HepG2 (cell line): ENCODE measurements at regions not wholly inside any gene's neighbourhood (a gene's known extent, or its start where the extent isn't known, plus 50 kb on each side); places are given as distances from the start of the nearest gene placed in this dataset.

Source experiments
- ATAC-seq: fragments of 200-7000 bp; cut with Tn5 transposase; 3 replicates; pipeline ENCODE4 v1.9.1; 2020; ENCODE audit warnings: mild to moderate bottlenecking, moderate library complexity
- BruUV-seq: library from RNA; stranded (reverse); fragments of 400-500 nt; replicated peaks from 2 replicates; lab custom pipeline; 2021; lab: Mats Ljungman, UMichigan
- CTCF ChIA-PET: fragments of 300-600 bp; formaldehyde crosslinking; extraction: SDS; loops from one replicate; lab custom pipeline; 2021; ENCODE audit warnings: low total read pairs, inconsistent platforms, low intra/inter-chr PET ratio; lab: Yijun Ruan, JAX
- POLR2A ChIA-PET: fragments of 350-600 bp; sonication (Branson Sonifier 250); formaldehyde crosslinking; loops from one replicate; lab custom pipeline; 2020; ENCODE audit warnings: antibody characterized with exemption, inconsistent platforms; lab: Yijun Ruan, JAX
- DNase-seq: peaks from one replicate; pipeline ENCODE4 v3.0.0-alpha.2; 2015; ENCODE audit warnings: low spot score
- FAIRE-seq: peaks from 3 replicates; lab custom pipeline; 2011; peaks lifted over from hg19 to GRCh38; lab: Jason Lieb, UNC
- H2AFZ ChIP-seq: one replicate; pipeline ENCODE4 v1.6.1; 2011; ENCODE audit warnings: low read length, inconsistent platforms
- H3K27ac ChIP-seq: fragments of 300-600 bp; 3 replicates; pipeline ENCODE4 v1.8.0; 2011; ENCODE audit warnings: mixed run types, mild to moderate bottlenecking, mixed read lengths, low read length, inconsistent platforms; ENCODE audit not compliant: insufficient read depth; ENCODE audit errors: extremely low read length
- H3K27me3 ChIP-seq, 2 experiments: fragments of 200-600 bp in 1 of 2; 2 replicates in 1 of 2; 3 replicates in 1 of 2; pipeline versions ENCODE4 v1.6.0 to v1.8.0; 2011; ENCODE audit warnings: low read length in 2 of 2, mild to moderate bottlenecking in 2 of 2, moderate library complexity in 2 of 2, inconsistent platforms in 1 of 2; ENCODE audit not compliant: insufficient read depth in 2 of 2, control insufficient read depth in 1 of 2
- H3K36me3 ChIP-seq, 2 experiments: fragments of 200-600 bp in 1 of 2; replicated peaks in 1 of 2; 2 replicates in 1 of 2; 3 replicates in 1 of 2; pipeline versions ENCODE4 v1.5.1 to v1.8.0; 2011; ENCODE audit warnings: low read length in 2 of 2, inconsistent platforms in 1 of 2; ENCODE audit not compliant: insufficient read depth in 2 of 2, control insufficient read depth in 1 of 2
- H3K4me1 ChIP-seq: 2 replicates; pipeline ENCODE4 v1.5.1; 2012; ENCODE audit warnings: low read length, inconsistent platforms; ENCODE audit not compliant: insufficient read depth
- H3K4me2 ChIP-seq: 2 replicates; pipeline ENCODE4 v1.6.0; 2011; ENCODE audit warnings: low read depth, low read length, inconsistent platforms
- H3K4me3 ChIP-seq, 3 experiments: fragments of 200-600 bp in 1 of 3; sonication (generic), shearing (Covaris generic) in 1 of 3; replicated peaks in 1 of 3; 2 replicates each; pipeline ENCODE4 v1.5.1; 2011 to 2016; ENCODE audit warnings: low read length in 3 of 3, inconsistent platforms in 2 of 3, low read depth in 2 of 3, mild to moderate bottlenecking in 2 of 3, control low read depth in 1 of 3, mixed read lengths in 1 of 3; ENCODE audit not compliant: insufficient read depth in 1 of 3
- H3K79me2 ChIP-seq: one replicate; pipeline ENCODE4 v1.6.1; 2011; ENCODE audit warnings: low read length, inconsistent platforms; ENCODE audit not compliant: insufficient read depth
- H3K9ac ChIP-seq: 2 replicates; pipeline ENCODE4 v1.6.0; 2011; ENCODE audit warnings: mild to moderate bottlenecking, low read depth, low read length, inconsistent platforms; ENCODE audit not compliant: insufficient read depth
- H3K9me3 ChIP-seq: 2 replicates; pipeline ENCODE4 v1.5.1; 2012; ENCODE audit warnings: mild to moderate bottlenecking, low read length
- H4K20me1 ChIP-seq: 2 replicates; pipeline ENCODE4 v1.6.0; 2011; ENCODE audit warnings: inconsistent platforms, mild to moderate bottlenecking, low read length, moderate library complexity; ENCODE audit not compliant: insufficient read depth
- ARHGAP35 ChIP-seq: sonication (generic); formaldehyde crosslinking; IDR thresholded peaks from 2 replicates; pipeline ENCODE4 v1.9.0; 2022; ENCODE audit warnings: mild to moderate bottlenecking, inconsistent platforms, moderate library complexity, missing genetic modification reagents, borderline replicate concordance
- CBFB ChIP-seq: sonication (generic); formaldehyde crosslinking; IDR thresholded peaks from 2 replicates; pipeline ENCODE4 v1.4.0; 2020; ENCODE audit warnings: missing genetic modification reagents
- HNRNPL ChIP-seq: fragments of 200-400 bp; formaldehyde crosslinking; IDR thresholded peaks from 2 replicates; pipeline ENCODE4 v1.6.1; 2017; ENCODE audit warnings: mild to moderate bottlenecking, low read depth, low read length
- JUND ChIP-seq: sonication (generic); formaldehyde crosslinking; IDR thresholded peaks from 2 replicates; pipeline ENCODE4 v1.8.0; 2022; ENCODE audit warnings: mild to moderate bottlenecking, missing genetic modification reagents
- KMT2B ChIP-seq: IDR thresholded peaks from 2 replicates; pipeline ENCODE4 v1.6.1; 2016; ENCODE audit warnings: missing genetic modification reagents, missing compliant biosample characterization
- MIER2 ChIP-seq: IDR thresholded peaks from 2 replicates; pipeline ENCODE4 v1.6.1; 2016; ENCODE audit warnings: missing biosample characterization, missing genetic modification reagents
- PCBP2 ChIP-seq: fragments of 200-400 bp; formaldehyde crosslinking; optimal IDR thresholded peaks from 2 replicates; pipeline ENCODE3; 2018; ENCODE audit warnings: low read length, low read depth; ENCODE audit not compliant: poor library complexity, severe bottlenecking
- RXRB ChIP-seq: IDR thresholded peaks from 2 replicates; pipeline ENCODE4 v1.6.1; 2016; ENCODE audit warnings: borderline replicate concordance, missing genetic modification reagents, missing compliant biosample characterization
- SOX13 ChIP-seq, 3 experiments: fragments of 450-650 bp in 1 of 3; sonication (generic) in 1 of 3; formaldehyde crosslinking in 1 of 3; IDR thresholded peaks in 2 of 3; conservative IDR thresholded peaks in 1 of 3; 2 replicates each; pipeline versions ENCODE4 v1.5.0 to v1.6.1; 2016 to 2020; ENCODE audit warnings: antibody characterized with exemption in 1 of 3, mild to moderate bottlenecking in 1 of 3, missing compliant biosample characterization in 1 of 3, missing genetic modification reagents in 1 of 3, moderate library complexity in 1 of 3
- ZFP82 ChIP-seq: sonication (generic); formaldehyde crosslinking; IDR thresholded peaks from 2 replicates; pipeline ENCODE4 v1.5.1; 2020; ENCODE audit warnings: mild to moderate bottlenecking, missing genetic modification reagents, borderline replicate concordance
- ZFP90 ChIP-seq: sonication (generic); formaldehyde crosslinking; IDR thresholded peaks from 2 replicates; pipeline ENCODE4 v1.8.0; 2022; ENCODE audit warnings: missing genetic modification reagents, mild to moderate bottlenecking, inconsistent platforms, borderline replicate concordance
- ZKSCAN1 ChIP-seq: fragments of 150-350 bp; IDR thresholded peaks from 2 replicates; pipeline ENCODE4 v1.6.1; 2014; ENCODE audit warnings: low read length
- ZNF205 ChIP-seq: IDR thresholded peaks from 2 replicates; pipeline ENCODE4 v1.6.1; 2018; ENCODE audit warnings: missing biosample characterization, missing genetic modification reagents
- ZNF234 ChIP-seq: sonication (generic); formaldehyde crosslinking; conservative IDR thresholded peaks from 2 replicates; pipeline ENCODE4 v1.5.1; 2020; ENCODE audit warnings: mild to moderate bottlenecking, missing genetic modification reagents
- ZNF33A ChIP-seq: sonication (generic); formaldehyde crosslinking; IDR thresholded peaks from 2 replicates; pipeline ENCODE4 v1.5.1; 2020; ENCODE audit warnings: missing genetic modification reagents, mild to moderate bottlenecking, moderate library complexity, borderline replicate concordance
- ZNF441 ChIP-seq: sonication (generic); formaldehyde crosslinking; IDR thresholded peaks from 2 replicates; pipeline ENCODE4 v1.7.0; 2021; ENCODE audit warnings: missing genetic modification reagents, borderline replicate concordance
- ZNF563 ChIP-seq: sonication (generic); formaldehyde crosslinking; IDR thresholded peaks from 2 replicates; pipeline ENCODE4 v1.8.0; 2022; ENCODE audit warnings: mild to moderate bottlenecking, moderate library complexity, missing genetic modification reagents
- ZNF572 ChIP-seq: sonication (generic); formaldehyde crosslinking; IDR thresholded peaks from 2 replicates; pipeline ENCODE4 v1.5.1; 2020; ENCODE audit warnings: mild to moderate bottlenecking, missing genetic modification reagents
- ZNF761 ChIP-seq: sonication (generic); formaldehyde crosslinking; conservative IDR thresholded peaks from 2 replicates; pipeline ENCODE4 v1.4.0; 2020; ENCODE audit warnings: mild to moderate bottlenecking, missing genetic modification reagents
- ZNF891 ChIP-seq: sonication (generic); formaldehyde crosslinking; IDR thresholded peaks from 2 replicates; pipeline ENCODE4 v1.5.0; 2020; ENCODE audit warnings: mild to moderate bottlenecking, missing genetic modification reagents
- WGBS: methylation state at CpG from one replicate; pipeline ENCODE4 v1.1.6; 2017; ENCODE audit warnings: low lambda C conversion rate; 5-methylcytosine and 5-hydroxymethylcytosine counted together
- in situ Hi-C: cut with HindIII; loops from 2 replicates; pipeline ENCODE4 v1.10.0; 2017; ENCODE audit warnings: low pct_unique_long_range_greater_than_20kb; ENCODE audit not compliant: extremely low pct_ligation_motif_present
- intact Hi-C: fragments of 100-400 bp; cut with micrococcal nuclease; formaldehyde crosslinking; loops from one replicate; pipeline ENCODE4 v1.10.0; 2022; ENCODE audit not compliant: unreplicated experiment
- TF ChIP-seq, protein P1 (sequence below): sonication (generic); formaldehyde crosslinking; IDR thresholded peaks from 2 replicates; pipeline ENCODE4 v1.4.0; 2020; ENCODE audit warnings: missing genetic modification reagents
- TF ChIP-seq, protein P2 (sequence below): IDR thresholded peaks from 2 replicates; pipeline ENCODE4 v1.4.0; 2020; ENCODE audit warnings: mild to moderate bottlenecking, missing genetic modification reagents

DNA sequence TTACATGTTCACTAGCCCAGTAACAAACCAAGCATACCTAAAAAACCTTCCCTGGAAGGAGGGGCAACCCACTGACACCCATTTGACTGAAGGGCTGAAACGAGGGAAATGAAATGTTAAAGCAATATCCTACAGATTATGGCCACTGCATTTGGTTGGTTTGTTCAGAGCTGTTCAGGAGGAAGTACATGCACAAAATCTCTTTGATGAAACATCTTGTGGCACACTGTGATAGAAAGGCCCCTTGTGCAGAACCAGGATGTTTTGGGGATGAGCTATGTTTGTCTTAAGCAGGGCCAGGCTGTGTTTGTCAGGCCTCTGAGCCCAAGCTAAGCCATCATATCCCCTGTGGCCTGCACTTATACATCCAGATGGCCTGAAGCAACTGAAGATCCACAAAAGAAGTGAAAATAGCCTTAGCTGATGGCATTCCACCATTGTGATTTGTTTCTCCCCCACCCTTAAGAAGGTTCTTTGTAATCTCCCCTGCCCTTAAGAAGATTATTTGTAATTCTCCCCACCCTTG, 467.3 kb upstream of the PIK3R1 start:
- peak overlapping the region; percentile 3 for H3K27ac ChIP-seq
- in situ Hi-C loops (no loop called here), intact Hi-C loops (no loop called here)
- ATAC-seq (peak; percentile 50; the same call in 2 of the 3 replicates), DNase-seq (peak; percentile 75), FAIRE-seq (no peak)
- H3K4me1 ChIP-seq: peaks cover 65% of the 10 kb centered on the region
- H3K4me3 ChIP-seq: no peak overlapping the region
- H3K4me2 ChIP-seq: no peak overlapping the region
- 50% methylated on average over 1 of the region's 1 CpG for WGBS
- no peak overlapping the region for H2AFZ ChIP-seq
- ChIA-PET POLR2A (interaction anchor here (0.8 to 1.5 kb wide), 2 partner anchors 22 to 25 kb away, joined by 3 to 8 read pairs; no protein-coding TSS in a partner anchor), CTCF (no interaction called here)
- H3K79me2 ChIP-seq: no peaks in the 10 kb centered on the region
- H3K9ac ChIP-seq: no peak overlapping the region
- H3K27me3 ChIP-seq: no peaks in the 10 kb centered on the region
- BruUV-seq: no TSS peak
- H3K36me3 ChIP-seq: no peaks in the 10 kb centered on the region
- H3K9me3 ChIP-seq: peaks cover 10% of the 10 kb centered on the region
- H4K20me1 ChIP-seq: no peaks in the 10 kb centered on the region
- TF ChIP-seq, protein P1, sequence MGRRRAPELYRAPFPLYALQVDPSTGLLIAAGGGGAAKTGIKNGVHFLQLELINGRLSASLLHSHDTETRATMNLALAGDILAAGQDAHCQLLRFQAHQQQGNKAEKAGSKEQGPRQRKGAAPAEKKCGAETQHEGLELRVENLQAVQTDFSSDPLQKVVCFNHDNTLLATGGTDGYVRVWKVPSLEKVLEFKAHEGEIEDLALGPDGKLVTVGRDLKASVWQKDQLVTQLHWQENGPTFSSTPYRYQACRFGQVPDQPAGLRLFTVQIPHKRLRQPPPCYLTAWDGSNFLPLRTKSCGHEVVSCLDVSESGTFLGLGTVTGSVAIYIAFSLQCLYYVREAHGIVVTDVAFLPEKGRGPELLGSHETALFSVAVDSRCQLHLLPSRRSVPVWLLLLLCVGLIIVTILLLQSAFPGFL (CRISPR knock-in tag): no peak
- TF ChIP-seq ZNF563 (CRISPR knock-in tag): no peak
- TF ChIP-seq ZNF441 (CRISPR knock-in tag): no peak
- TF ChIP-seq MIER2 (CRISPR knock-in tag): no peak
- no peak for TF ChIP-seq ZNF33A
- no peak for TF ChIP-seq ARHGAP35 (CRISPR knock-in tag)
- no peak for TF ChIP-seq SOX13 (IDR thresholded peaks at IDR 0.05)
- TF ChIP-seq SOX13 (CRISPR knock-in tag; conservative IDR thresholded peaks at IDR 0.05 in 1 of 2, IDR thresholded peaks at IDR 0.05 in 1 of 2): peak in 1 of 2 experiments; percentile 25; a peak in 1 of 4 replicates
- no peak for TF ChIP-seq ZFP90
- no peak for TF ChIP-seq ZNF572 (CRISPR knock-in tag)
- TF ChIP-seq, protein P2, sequence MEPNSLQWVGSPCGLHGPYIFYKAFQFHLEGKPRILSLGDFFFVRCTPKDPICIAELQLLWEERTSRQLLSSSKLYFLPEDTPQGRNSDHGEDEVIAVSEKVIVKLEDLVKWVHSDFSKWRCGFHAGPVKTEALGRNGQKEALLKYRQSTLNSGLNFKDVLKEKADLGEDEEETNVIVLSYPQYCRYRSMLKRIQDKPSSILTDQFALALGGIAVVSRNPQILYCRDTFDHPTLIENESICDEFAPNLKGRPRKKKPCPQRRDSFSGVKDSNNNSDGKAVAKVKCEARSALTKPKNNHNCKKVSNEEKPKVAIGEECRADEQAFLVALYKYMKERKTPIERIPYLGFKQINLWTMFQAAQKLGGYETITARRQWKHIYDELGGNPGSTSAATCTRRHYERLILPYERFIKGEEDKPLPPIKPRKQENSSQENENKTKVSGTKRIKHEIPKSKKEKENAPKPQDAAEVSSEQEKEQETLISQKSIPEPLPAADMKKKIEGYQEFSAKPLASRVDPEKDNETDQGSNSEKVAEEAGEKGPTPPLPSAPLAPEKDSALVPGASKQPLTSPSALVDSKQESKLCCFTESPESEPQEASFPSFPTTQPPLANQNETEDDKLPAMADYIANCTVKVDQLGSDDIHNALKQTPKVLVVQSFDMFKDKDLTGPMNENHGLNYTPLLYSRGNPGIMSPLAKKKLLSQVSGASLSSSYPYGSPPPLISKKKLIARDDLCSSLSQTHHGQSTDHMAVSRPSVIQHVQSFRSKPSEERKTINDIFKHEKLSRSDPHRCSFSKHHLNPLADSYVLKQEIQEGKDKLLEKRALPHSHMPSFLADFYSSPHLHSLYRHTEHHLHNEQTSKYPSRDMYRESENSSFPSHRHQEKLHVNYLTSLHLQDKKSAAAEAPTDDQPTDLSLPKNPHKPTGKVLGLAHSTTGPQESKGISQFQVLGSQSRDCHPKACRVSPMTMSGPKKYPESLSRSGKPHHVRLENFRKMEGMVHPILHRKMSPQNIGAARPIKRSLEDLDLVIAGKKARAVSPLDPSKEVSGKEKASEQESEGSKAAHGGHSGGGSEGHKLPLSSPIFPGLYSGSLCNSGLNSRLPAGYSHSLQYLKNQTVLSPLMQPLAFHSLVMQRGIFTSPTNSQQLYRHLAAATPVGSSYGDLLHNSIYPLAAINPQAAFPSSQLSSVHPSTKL (CRISPR knock-in tag): peak; percentile 32; the same call in 1 of the 2 replicates
- TF ChIP-seq ZNF205 (CRISPR knock-in tag): no peak
- no peak for TF ChIP-seq RXRB
- TF ChIP-seq ZNF891 (CRISPR knock-in tag): no peak
- no peak for TF ChIP-seq ZNF761 (CRISPR knock-in tag)
- no peak for TF ChIP-seq KMT2B (CRISPR knock-in tag)
- no peak for TF ChIP-seq HNRNPL
- no peak for TF ChIP-seq ZNF234
- TF ChIP-seq CBFB (CRISPR knock-in tag): no peak
- TF ChIP-seq ZKSCAN1: no peak
- no peak for TF ChIP-seq ZFP82 (CRISPR knock-in tag)
- no peak for TF ChIP-seq PCBP2
- no peak for TF ChIP-seq JUND (CRISPR knock-in tag)
